ENCODE measurements at regions not wholly inside any gene's neighbourhood (a gene's known extent, or its start where the extent isn't known, plus 50 kb on each side); places are given as distances from the start of the nearest gene placed in this dataset.

- no peaks in the 10 kb centered on the region for H3K27me3 ChIP-seq (ENCODE audit: control insufficient read depth in 2 of 2, insufficient read depth in 2 of 2, low read length in 2 of 2)
- intact Hi-C loops (cut with micrococcal nuclease) (no loop called here), dilution Hi-C loops (cut with MboI; ENCODE audit: extremely low pct_ligation_motif_present, low sequenced_read_pairs) (no loop called here)
- no peak overlapping the region for H2AFZ ChIP-seq (ENCODE audit: low read depth, low read length)
- no peak for DNase-seq (ENCODE audit: low read depth, low spot score)
- no peaks in the 10 kb centered on the region for H3K79me2 ChIP-seq (ENCODE audit: control insufficient read depth, insufficient read depth, low read length)
- FAIRE-seq: no peak
- POLR2A ChIA-PET: no interaction called here
- no TSS peak for BruUV-seq (replicated peaks)
- H3K27ac ChIP-seq (ENCODE audit: insufficient read depth, low read depth, low read length): no peak overlapping the region
- CTCF ChIA-PET: interaction anchor here (1.1 kb wide), 1 partner anchor 35 kb away, joined by 3 read pairs; no protein-coding TSS in a partner anchor
- H4K20me1 ChIP-seq (replicated peaks; ENCODE audit: control insufficient read depth, extremely low read depth, insufficient read depth, low read length): no peaks in the 10 kb centered on the region
- no peaks in the 10 kb centered on the region for H3K9me3 ChIP-seq (replicated peaks; ENCODE audit: control insufficient read depth, insufficient read depth, low read length)
- H3K4me2 ChIP-seq (ENCODE audit: insufficient read depth, low read length): no peak overlapping the region
- no peaks in the 10 kb centered on the region for H3K4me1 ChIP-seq (ENCODE audit: control insufficient read depth, extremely low read depth, insufficient read depth, low read length)
- no peak overlapping the region for H3K9ac ChIP-seq (replicated peaks; ENCODE audit: extremely low read depth, insufficient read depth, low read length)
- no peaks in the 10 kb centered on the region for H3K9me1 ChIP-seq (replicated peaks; ENCODE audit: control insufficient read depth, extremely low read depth, insufficient read depth, low read length)
- H3K4me3 ChIP-seq (replicated peaks in 1 of 3; ENCODE audit: insufficient read depth in 1 of 3, low read depth in 1 of 3, low read length in 3 of 3): no peak overlapping the region
- TF ChIP-seq MYC (IDR thresholded peaks at IDR 0.05; ENCODE audit: low read depth, low read length) (no peak), EZH2 (IDR thresholded peaks at IDR 0.05; ENCODE audit: borderline replicate concordance, low read depth, low read length, severe bottlenecking) (no peak), GATA2 (IDR thresholded peaks at IDR 0.05; ENCODE audit: insufficient read depth, insufficient read length, low read depth, low read length) (no peak), JUN (IDR thresholded peaks at IDR 0.05; ENCODE audit: borderline replicate concordance, insufficient read depth, insufficient read length, low read depth) (no peak), FOS (IDR thresholded peaks at IDR 0.05; ENCODE audit: borderline replicate concordance, insufficient read depth, low read length) (no peak), POLR2AphosphoS5 (IDR thresholded peaks at IDR 0.05; ENCODE audit: insufficient read depth, low read depth, low read length) (no peak), POLR2A (IDR thresholded peaks at IDR 0.05; ENCODE audit: low read depth, low read length) (no peak)
- TF ChIP-seq, protein P1, sequence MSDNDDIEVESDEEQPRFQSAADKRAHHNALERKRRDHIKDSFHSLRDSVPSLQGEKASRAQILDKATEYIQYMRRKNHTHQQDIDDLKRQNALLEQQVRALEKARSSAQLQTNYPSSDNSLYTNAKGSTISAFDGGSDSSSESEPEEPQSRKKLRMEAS (IDR thresholded peaks at IDR 0.05; ENCODE audit: insufficient read depth, insufficient read length): no peak
- TF ChIP-seq, protein P2, sequence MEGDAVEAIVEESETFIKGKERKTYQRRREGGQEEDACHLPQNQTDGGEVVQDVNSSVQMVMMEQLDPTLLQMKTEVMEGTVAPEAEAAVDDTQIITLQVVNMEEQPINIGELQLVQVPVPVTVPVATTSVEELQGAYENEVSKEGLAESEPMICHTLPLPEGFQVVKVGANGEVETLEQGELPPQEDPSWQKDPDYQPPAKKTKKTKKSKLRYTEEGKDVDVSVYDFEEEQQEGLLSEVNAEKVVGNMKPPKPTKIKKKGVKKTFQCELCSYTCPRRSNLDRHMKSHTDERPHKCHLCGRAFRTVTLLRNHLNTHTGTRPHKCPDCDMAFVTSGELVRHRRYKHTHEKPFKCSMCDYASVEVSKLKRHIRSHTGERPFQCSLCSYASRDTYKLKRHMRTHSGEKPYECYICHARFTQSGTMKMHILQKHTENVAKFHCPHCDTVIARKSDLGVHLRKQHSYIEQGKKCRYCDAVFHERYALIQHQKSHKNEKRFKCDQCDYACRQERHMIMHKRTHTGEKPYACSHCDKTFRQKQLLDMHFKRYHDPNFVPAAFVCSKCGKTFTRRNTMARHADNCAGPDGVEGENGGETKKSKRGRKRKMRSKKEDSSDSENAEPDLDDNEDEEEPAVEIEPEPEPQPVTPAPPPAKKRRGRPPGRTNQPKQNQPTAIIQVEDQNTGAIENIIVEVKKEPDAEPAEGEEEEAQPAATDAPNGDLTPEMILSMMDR (IDR thresholded peaks at IDR 0.05; ENCODE audit: extremely low read depth in 1 of 2, insufficient read depth in 1 of 2, low read depth in 1 of 2, low read length in 2 of 2): no peak
- H3K36me3 ChIP-seq (ENCODE audit: control insufficient read depth in 2 of 2, extremely low read depth in 1 of 2, insufficient read depth in 2 of 2, low read length in 2 of 2): no peaks in the 10 kb centered on the region
Measured at GRCh38 chr5:166672431-166672830, 1619.0 kb upstream of the WWC1 start.

All from endothelial cell of umbilical vein (primary cell).